ENCODE measurements at regions not wholly inside any gene's neighbourhood (a gene's known extent, or its start where the extent isn't known, plus 50 kb on each side); places are given as distances from the start of the nearest gene placed in this dataset.

- ChIA-PET POLR2A (interaction anchor here in 1 of 2 donors (0.6 kb wide), 1 partner anchor 302 kb away, joined by 3 read pairs; no protein-coding TSS in a partner anchor), CTCF (no interaction called here)
- no peaks in the 10 kb centered on the region for H3K36me3 ChIP-seq (ENCODE audit: control insufficient read depth in 2 of 2, extremely low read depth in 1 of 2, insufficient read depth in 1 of 2, low read length in 1 of 2)
- H3K4me3 Mint-ChIP-seq: no peak overlapping the region
- H3K27me3 ChIP-seq (replicated peaks in 1 of 2; ENCODE audit: control insufficient read depth in 2 of 2, extremely low read depth in 1 of 2, insufficient read depth in 2 of 2, low read length in 1 of 2): peaks cover 0 to 4% of the 10 kb centered on the region in 2 experiments
- no peak overlapping the region for H3K27ac ChIP-seq (ENCODE audit: low read length)
- no peak overlapping the region for H3K4me3 ChIP-seq (ENCODE audit: control insufficient read depth in 1 of 2, extremely low read depth in 1 of 2, low read length in 1 of 2)
- H3K27ac Mint-ChIP-seq: no peak overlapping the region
- no CpG with 5 or more reads among the region's 2 CpGs for WGBS (ENCODE audit: insufficient coverage)
- H3K9me3 ChIP-seq: no peaks in the 10 kb centered on the region
- DNase-seq: no peak
- H3K27me3 Mint-ChIP-seq: peaks cover 16 to 22% of the 10 kb centered on the region in 2 donors
- ATAC-seq (replicated peaks in 1 of 4): no peak
- H3K4me1 Mint-ChIP-seq: no peaks in the 10 kb centered on the region
- H3K9me3 Mint-ChIP-seq: no peaks in the 10 kb centered on the region
- H3K36me3 Mint-ChIP-seq: no peaks in the 10 kb centered on the region
- H3K4me1 ChIP-seq (ENCODE audit: control insufficient read depth in 1 of 2, extremely low read depth in 1 of 2, insufficient read depth in 2 of 2, low read length in 2 of 2): no peaks in the 10 kb centered on the region
Measured at GRCh38 chr9:99282406-99282805, 60.3 kb downstream of the SEC61B start.

DNA sequence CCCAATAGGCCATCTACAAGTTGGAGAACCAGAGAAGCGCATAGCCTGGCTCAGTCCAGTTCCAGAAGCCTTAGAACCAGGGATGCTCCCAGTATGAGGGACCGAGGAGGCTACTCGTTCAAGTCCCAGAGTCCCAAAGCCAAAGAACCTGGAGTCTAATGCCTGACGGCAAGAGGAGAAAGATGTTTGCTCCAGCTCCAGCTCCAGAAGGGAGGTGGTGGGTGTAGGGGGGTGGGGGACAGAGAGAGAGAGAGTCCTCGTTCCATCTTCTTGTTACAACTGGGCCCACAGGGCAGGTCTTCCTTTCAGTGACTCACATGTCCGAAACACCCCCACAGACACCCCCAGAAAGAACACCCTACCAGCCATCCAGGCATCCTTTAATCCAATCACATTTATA is 63.9 kb downstream of the SEC61B start:
- H3K4me3 Mint-ChIP-seq: no peak overlapping the region
- no peak overlapping the region for H3K27ac ChIP-seq (ENCODE audit: low read length)
- no peaks in the 10 kb centered on the region for H3K9me3 ChIP-seq
- no peaks in the 10 kb centered on the region for H3K9me3 Mint-ChIP-seq
- CTCF ChIA-PET: interaction anchor here in 1 of 2 donors (1.0 to 1.4 kb wide), 2 partner anchors 12 to 20 kb away, joined by 3 read pairs; no protein-coding TSS in a partner anchor
- peaks cover 0 to 4% of the 10 kb centered on the region in 2 experiments for H3K27me3 ChIP-seq (replicated peaks in 1 of 2; ENCODE audit: control insufficient read depth in 2 of 2, extremely low read depth in 1 of 2, insufficient read depth in 2 of 2, low read length in 1 of 2)
- no peak for ATAC-seq (replicated peaks in 1 of 4)
- H3K27ac Mint-ChIP-seq: no peak overlapping the region
- WGBS (ENCODE audit: insufficient coverage): 86% methylated on average over 5 of the region's 6 CpGs
- peaks cover 20 to 28% of the 10 kb centered on the region in 2 donors for H3K27me3 Mint-ChIP-seq
- no peak for DNase-seq
- H3K4me1 ChIP-seq (ENCODE audit: control insufficient read depth in 1 of 2, extremely low read depth in 1 of 2, insufficient read depth in 2 of 2, low read length in 2 of 2): no peaks in the 10 kb centered on the region
- POLR2A ChIA-PET: no interaction called here
- H3K4me1 Mint-ChIP-seq: no peaks in the 10 kb centered on the region
- no peaks in the 10 kb centered on the region for H3K36me3 ChIP-seq (ENCODE audit: control insufficient read depth in 2 of 2, extremely low read depth in 1 of 2, insufficient read depth in 1 of 2, low read length in 1 of 2)
- H3K4me3 ChIP-seq (ENCODE audit: control insufficient read depth in 1 of 2, extremely low read depth in 1 of 2, low read length in 1 of 2): no peak overlapping the region
- H3K36me3 Mint-ChIP-seq: no peaks in the 10 kb centered on the region

GRCh38 chr9:99286536-99286935 is 64.5 kb downstream of the SEC61B start:
- no peak for ATAC-seq (replicated peaks in 1 of 4)
- Histone ChIP-seq H3K4me1 (ENCODE audit: control insufficient read depth in 1 of 2, extremely low read depth in 1 of 2, insufficient read depth in 2 of 2, low read length in 2 of 2) (no peaks in the 10 kb centered on the region), H3K27ac (ENCODE audit: low read length) (no peak overlapping the region), H3K9me3 (no peaks in the 10 kb centered on the region), H3K27me3 (replicated peaks in 1 of 2; ENCODE audit: control insufficient read depth in 2 of 2, extremely low read depth in 1 of 2, insufficient read depth in 2 of 2, low read length in 1 of 2) (peaks cover 0 to 4% of the 10 kb centered on the region in 2 experiments), H3K4me3 (ENCODE audit: control insufficient read depth in 1 of 2, extremely low read depth in 1 of 2, low read length in 1 of 2) (no peak overlapping the region), H3K36me3 (ENCODE audit: control insufficient read depth in 2 of 2, extremely low read depth in 1 of 2, insufficient read depth in 1 of 2, low read length in 1 of 2) (no peaks in the 10 kb centered on the region)
- no peak for DNase-seq
- Mint-ChIP-seq H3K9me3 (no peaks in the 10 kb centered on the region), H3K27ac (no peak overlapping the region), H3K36me3 (no peaks in the 10 kb centered on the region), H3K27me3 (peaks cover 20 to 28% of the 10 kb centered on the region in 2 donors), H3K4me3 (no peak overlapping the region), H3K4me1 (no peaks in the 10 kb centered on the region)
- ChIA-PET POLR2A (no interaction called here), CTCF (interaction anchor here in 1 of 2 donors (1.4 kb wide), 1 partner anchor 21 kb away, joined by 3 read pairs; no protein-coding TSS in a partner anchor)
- WGBS (ENCODE audit: insufficient coverage): no CpG with 5 or more reads among the region's 3 CpGs

DNA sequence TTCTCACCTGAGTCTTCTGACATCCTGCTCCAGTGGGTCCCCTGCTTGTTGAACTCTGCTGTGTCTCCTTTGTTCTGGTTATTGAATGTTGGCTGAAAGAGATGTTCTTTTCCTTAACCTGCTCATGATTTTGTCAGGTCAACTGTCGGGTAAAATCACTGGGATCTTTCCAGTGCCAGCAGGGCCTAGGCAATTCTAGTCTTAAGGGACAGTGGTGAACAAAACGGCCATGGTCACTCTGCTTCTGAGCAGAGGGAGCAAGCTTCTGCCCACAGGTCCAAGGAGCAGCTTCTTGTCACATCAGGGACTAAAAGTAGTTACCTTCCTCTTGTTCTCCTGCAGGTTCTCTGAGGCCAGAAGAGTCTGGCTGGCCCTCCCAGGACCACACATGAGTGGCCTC is 65.6 kb downstream of the SEC61B start:
- H3K36me3 ChIP-seq (ENCODE audit: control insufficient read depth in 2 of 2, extremely low read depth in 1 of 2, insufficient read depth in 1 of 2, low read length in 1 of 2): no peaks in the 10 kb centered on the region
- ATAC-seq (replicated peaks in 1 of 4) (no peak), DNase-seq (no peak)
- no peaks in the 10 kb centered on the region for H3K36me3 Mint-ChIP-seq
- no peaks in the 10 kb centered on the region for H3K9me3 Mint-ChIP-seq
- peaks cover 0 to 4% of the 10 kb centered on the region in 2 experiments for H3K27me3 ChIP-seq (replicated peaks in 1 of 2; ENCODE audit: control insufficient read depth in 2 of 2, extremely low read depth in 1 of 2, insufficient read depth in 2 of 2, low read length in 1 of 2)
- ChIA-PET POLR2A (no interaction called here), CTCF (no interaction called here)
- H3K4me3 ChIP-seq (ENCODE audit: control insufficient read depth in 1 of 2, extremely low read depth in 1 of 2, low read length in 1 of 2): no peak overlapping the region
- peaks cover 24 to 31% of the 10 kb centered on the region in 2 donors for H3K27me3 Mint-ChIP-seq
- no peak overlapping the region for H3K27ac Mint-ChIP-seq
- H3K4me3 Mint-ChIP-seq: no peak overlapping the region
- H3K4me1 Mint-ChIP-seq: no peaks in the 10 kb centered on the region
- no peak overlapping the region for H3K27ac ChIP-seq (ENCODE audit: low read length)
- H3K4me1 ChIP-seq (ENCODE audit: control insufficient read depth in 1 of 2, extremely low read depth in 1 of 2, insufficient read depth in 2 of 2, low read length in 2 of 2): no peaks in the 10 kb centered on the region
- WGBS (ENCODE audit: insufficient coverage): 76% methylated on average over 2 of the region's 2 CpGs
- H3K9me3 ChIP-seq: no peaks in the 10 kb centered on the region

GRCh38 chr9:99288830-99289229 is 66.7 kb downstream of the SEC61B start:
- Histone ChIP-seq H3K9me3 (no peaks in the 10 kb centered on the region), H3K36me3 (ENCODE audit: control insufficient read depth in 2 of 2, extremely low read depth in 1 of 2, insufficient read depth in 1 of 2, low read length in 1 of 2) (no peaks in the 10 kb centered on the region), H3K4me1 (ENCODE audit: control insufficient read depth in 1 of 2, extremely low read depth in 1 of 2, insufficient read depth in 2 of 2, low read length in 2 of 2) (no peaks in the 10 kb centered on the region), H3K27me3 (replicated peaks in 1 of 2; ENCODE audit: control insufficient read depth in 2 of 2, extremely low read depth in 1 of 2, insufficient read depth in 2 of 2, low read length in 1 of 2) (peaks cover 0 to 4% of the 10 kb centered on the region in 2 experiments), H3K4me3 (ENCODE audit: control insufficient read depth in 1 of 2, extremely low read depth in 1 of 2, low read length in 1 of 2) (no peak overlapping the region), H3K27ac (ENCODE audit: low read length) (no peak overlapping the region)
- Mint-ChIP-seq H3K36me3 (no peaks in the 10 kb centered on the region), H3K4me1 (no peaks in the 10 kb centered on the region), H3K4me3 (no peak overlapping the region), H3K9me3 (no peaks in the 10 kb centered on the region), H3K27me3 (peaks cover 20 to 28% of the 10 kb centered on the region in 2 donors), H3K27ac (no peak overlapping the region)
- ChIA-PET POLR2A (no interaction called here), CTCF (no interaction called here)
- ATAC-seq (replicated peaks in 1 of 4) (no peak), DNase-seq (no peak)
- 58% methylated on average over 4 of the region's 6 CpGs for WGBS (ENCODE audit: insufficient coverage)

- peaks cover 0 to 5% of the 10 kb centered on the region in 2 experiments for H3K27me3 ChIP-seq (replicated peaks in 1 of 2; ENCODE audit: control insufficient read depth in 2 of 2, extremely low read depth in 1 of 2, insufficient read depth in 2 of 2, low read length in 1 of 2)
- no peak overlapping the region for H3K27ac ChIP-seq (ENCODE audit: low read length)
- H3K4me3 ChIP-seq (ENCODE audit: control insufficient read depth in 1 of 2, extremely low read depth in 1 of 2, low read length in 1 of 2): no peak overlapping the region
- DNase-seq (no peak), ATAC-seq (replicated peaks in 1 of 4) (no peak)
- Mint-ChIP-seq H3K27ac (peak overlapping the region in 1 of 2 donors; percentile 8), H3K36me3 (no peaks in the 10 kb centered on the region), H3K27me3 (peaks cover 7 to 20% of the 10 kb centered on the region in 2 donors), H3K9me3 (no peaks in the 10 kb centered on the region), H3K4me1 (peaks cover 0 to 3% (median 2%) of the 10 kb centered on the region in 3 donors), H3K4me3 (no peak overlapping the region)
- CTCF ChIA-PET: no interaction called here
- no peaks in the 10 kb centered on the region for H3K9me3 ChIP-seq
- H3K36me3 ChIP-seq (ENCODE audit: control insufficient read depth in 2 of 2, extremely low read depth in 1 of 2, insufficient read depth in 1 of 2, low read length in 1 of 2): no peaks in the 10 kb centered on the region
- POLR2A ChIA-PET: no interaction called here
- H3K4me1 ChIP-seq (ENCODE audit: control insufficient read depth in 1 of 2, extremely low read depth in 1 of 2, insufficient read depth in 2 of 2, low read length in 2 of 2): no peaks in the 10 kb centered on the region
- no CpG with 5 or more reads among the region's 8 CpGs for WGBS (ENCODE audit: insufficient coverage)
Measured at GRCh38 chr9:99294850-99295461, 72.9 kb downstream of the SEC61B start.
